BJ (cell line): ENCODE measurements at regions not wholly inside any gene's neighbourhood (a gene's known extent, or its start where the extent isn't known, plus 50 kb on each side); places are given as distances from the start of the nearest gene placed in this dataset.
"Not testable (repeated sequence)": the region's sequence is repeated elsewhere in the genome, so short reads cannot be mapped to it uniquely, and the experiment has no call there.

Experiments used
- CTCF ChIA-PET: fragments of 350-600 bp; formaldehyde crosslinking; extraction: SDS; loops from one replicate; lab custom pipeline; 2021; ENCODE audit warnings: antibody characterized with exemption, inconsistent platforms; lab: Yijun Ruan, JAX
- POLR2A ChIA-PET: fragments of 300-600 bp; sonication (Branson Sonifier 250); formaldehyde crosslinking; extraction: SDS; loops from one replicate; lab custom pipeline; 2021; ENCODE audit warnings: antibody characterized with exemption; lab: Charles Lee
- DNase-seq: peaks from one replicate; pipeline ENCODE4 v3.0.0-alpha.2; 2011; ENCODE audit warnings: low read depth
- H3K27me3 ChIP-seq: 2 replicates; pipeline ENCODE4 v1.6.0; 2011; ENCODE audit warnings: low read length; ENCODE audit not compliant: control insufficient read depth, insufficient read depth
- H3K36me3 ChIP-seq: 2 replicates; pipeline ENCODE4 v1.5.1; 2011; ENCODE audit warnings: low read length; ENCODE audit not compliant: control insufficient read depth, insufficient read depth
- H3K4me3 ChIP-seq: 2 replicates; pipeline ENCODE4 v1.5.1; 2011; ENCODE audit warnings: low read depth, mild to moderate bottlenecking, control low read depth, low read length
- TF ChIP-seq, protein P1 (sequence below): IDR thresholded peaks from 2 replicates; pipeline ENCODE4 v1.5.1; 2011; ENCODE audit warnings: low read depth, mild to moderate bottlenecking, control low read depth, inconsistent platforms, low read length, moderate library complexity; ENCODE audit not compliant: insufficient read depth

DNA sequence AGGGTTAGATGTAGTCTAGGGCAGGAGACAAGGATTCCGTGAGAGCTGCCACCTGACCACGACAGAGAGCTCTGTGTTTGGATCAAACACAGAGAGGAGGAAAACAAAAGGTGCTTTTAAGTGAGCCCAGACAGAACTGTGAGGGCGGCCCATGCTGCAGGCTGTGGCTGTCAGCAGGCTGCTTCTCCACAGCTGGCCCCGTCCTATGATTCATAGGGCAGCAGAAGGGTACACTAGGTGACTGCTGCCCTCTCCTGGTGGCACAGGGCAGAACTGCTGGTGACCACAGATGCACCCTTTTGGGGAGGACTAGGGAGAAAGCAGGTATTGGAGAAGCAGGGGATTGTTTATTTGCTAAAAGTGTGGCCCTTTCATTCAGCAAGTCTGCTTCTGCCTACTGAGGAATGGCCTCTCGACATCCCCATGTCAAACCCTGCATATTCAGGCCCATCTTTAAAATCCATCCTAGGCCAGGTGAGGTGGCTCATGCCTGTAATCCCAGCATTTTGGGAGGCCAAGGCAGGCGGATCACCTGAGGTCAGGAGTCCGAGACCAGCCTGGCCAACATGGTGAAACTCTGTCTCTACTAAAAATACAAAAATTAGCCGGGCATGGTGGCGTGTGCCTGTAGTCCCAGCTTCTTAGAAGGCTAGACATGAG, 234.4 kb upstream of the FRG2C start:
- H3K27me3 ChIP-seq, H3K4me3 ChIP-seq, H3K36me3 ChIP-seq, DNase-seq, POLR2A ChIA-PET: not testable (repeated sequence)
- TF ChIP-seq, protein P1, sequence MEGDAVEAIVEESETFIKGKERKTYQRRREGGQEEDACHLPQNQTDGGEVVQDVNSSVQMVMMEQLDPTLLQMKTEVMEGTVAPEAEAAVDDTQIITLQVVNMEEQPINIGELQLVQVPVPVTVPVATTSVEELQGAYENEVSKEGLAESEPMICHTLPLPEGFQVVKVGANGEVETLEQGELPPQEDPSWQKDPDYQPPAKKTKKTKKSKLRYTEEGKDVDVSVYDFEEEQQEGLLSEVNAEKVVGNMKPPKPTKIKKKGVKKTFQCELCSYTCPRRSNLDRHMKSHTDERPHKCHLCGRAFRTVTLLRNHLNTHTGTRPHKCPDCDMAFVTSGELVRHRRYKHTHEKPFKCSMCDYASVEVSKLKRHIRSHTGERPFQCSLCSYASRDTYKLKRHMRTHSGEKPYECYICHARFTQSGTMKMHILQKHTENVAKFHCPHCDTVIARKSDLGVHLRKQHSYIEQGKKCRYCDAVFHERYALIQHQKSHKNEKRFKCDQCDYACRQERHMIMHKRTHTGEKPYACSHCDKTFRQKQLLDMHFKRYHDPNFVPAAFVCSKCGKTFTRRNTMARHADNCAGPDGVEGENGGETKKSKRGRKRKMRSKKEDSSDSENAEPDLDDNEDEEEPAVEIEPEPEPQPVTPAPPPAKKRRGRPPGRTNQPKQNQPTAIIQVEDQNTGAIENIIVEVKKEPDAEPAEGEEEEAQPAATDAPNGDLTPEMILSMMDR = peak; percentile 79
- CTCF ChIA-PET = interaction anchor here (0.6 to 4.0 kb wide), 14 partner anchors 8 to 237 kb away, joined by 3 to 20 read pairs (median 4); no protein-coding TSS in a partner anchor

DNA sequence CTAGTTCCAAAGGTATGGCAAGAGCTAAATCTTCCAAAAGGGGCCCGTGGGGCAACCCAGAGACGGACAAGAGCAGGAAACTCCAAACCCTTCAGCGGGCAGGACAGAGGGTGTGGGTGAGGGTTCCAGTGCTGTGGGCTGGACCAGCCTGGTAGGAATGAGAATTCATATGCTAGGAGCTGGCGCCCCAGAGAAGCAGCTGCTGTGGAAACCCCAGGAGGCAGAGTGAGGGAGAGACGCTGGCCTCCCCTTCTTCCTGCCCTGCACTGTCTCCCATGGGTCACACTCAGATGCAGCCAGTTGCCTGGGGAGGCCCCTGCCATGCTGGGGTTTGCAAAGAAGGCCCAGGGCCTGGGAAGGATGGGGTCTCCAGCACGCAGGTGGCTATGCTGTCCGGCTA, 233.7 kb upstream of the FRG2C start:
- H3K27me3 ChIP-seq, H3K36me3 ChIP-seq, POLR2A ChIA-PET, DNase-seq, H3K4me3 ChIP-seq: not testable (repeated sequence)
- CTCF ChIA-PET = interaction anchor here (1.0 to 4.0 kb wide), 7 partner anchors 8 to 238 kb away, joined by 3 to 20 read pairs (median 5); no protein-coding TSS in a partner anchor

DNA sequence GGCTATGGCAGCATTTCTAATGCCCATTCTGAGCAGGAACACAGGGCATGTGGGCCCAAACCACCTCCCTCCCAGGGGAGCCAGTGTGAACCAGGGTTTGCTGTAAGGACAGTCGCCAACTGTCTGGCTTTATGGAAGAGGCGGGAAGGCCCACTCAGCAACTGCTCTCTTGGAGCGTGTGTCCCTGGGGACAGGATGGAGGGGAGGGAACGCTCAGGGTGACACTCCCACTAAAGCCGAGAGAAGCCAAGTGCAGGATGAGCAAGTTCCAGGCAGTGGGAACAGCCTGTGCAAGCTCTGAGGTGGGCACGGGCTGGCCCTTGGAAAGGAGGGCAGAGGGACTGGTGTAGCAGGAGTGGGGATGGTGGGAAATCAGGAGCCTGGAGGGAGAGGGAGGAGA, 233.0 kb upstream of the FRG2C start:
- CTCF ChIA-PET = interaction anchor here (0.8 to 1.3 kb wide), 2 partner anchors 10 to 137 kb away, joined by 3 read pairs; no protein-coding TSS in a partner anchor
- H3K4me3 ChIP-seq, H3K27me3 ChIP-seq, POLR2A ChIA-PET, H3K36me3 ChIP-seq, DNase-seq: not testable (repeated sequence)

GRCh38 chr3:75432466-75432865, 231.7 kb upstream of the FRG2C start:
- H3K36me3 ChIP-seq, DNase-seq, POLR2A ChIA-PET, H3K27me3 ChIP-seq, H3K4me3 ChIP-seq: not testable (repeated sequence)
- CTCF ChIA-PET = interaction anchor here (1.3 kb wide), 1 partner anchor 139 kb away, joined by 3 read pairs; no protein-coding TSS in a partner anchor

DNA sequence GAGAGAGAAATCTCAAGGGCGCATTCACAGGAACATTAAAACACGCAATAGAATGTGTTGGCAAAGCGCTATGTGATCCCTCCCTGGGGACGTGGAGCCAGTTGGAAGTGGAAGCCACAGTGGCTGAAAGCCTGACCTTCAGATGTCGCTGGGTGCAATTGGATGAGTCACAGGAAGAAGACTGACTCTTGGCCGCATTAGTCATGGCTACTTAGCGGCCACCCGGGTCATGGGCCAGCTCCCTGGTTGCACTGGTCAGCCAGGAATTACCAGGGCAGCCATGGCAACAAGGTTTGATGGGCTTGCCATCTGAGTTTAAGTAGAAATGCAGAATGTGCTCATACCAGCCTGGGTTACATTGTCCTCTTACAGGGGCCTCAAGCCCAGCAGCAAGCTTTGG, 231.2 kb upstream of the FRG2C start:
- H3K4me3 ChIP-seq, CTCF ChIA-PET, POLR2A ChIA-PET: not testable (repeated sequence)

DNA sequence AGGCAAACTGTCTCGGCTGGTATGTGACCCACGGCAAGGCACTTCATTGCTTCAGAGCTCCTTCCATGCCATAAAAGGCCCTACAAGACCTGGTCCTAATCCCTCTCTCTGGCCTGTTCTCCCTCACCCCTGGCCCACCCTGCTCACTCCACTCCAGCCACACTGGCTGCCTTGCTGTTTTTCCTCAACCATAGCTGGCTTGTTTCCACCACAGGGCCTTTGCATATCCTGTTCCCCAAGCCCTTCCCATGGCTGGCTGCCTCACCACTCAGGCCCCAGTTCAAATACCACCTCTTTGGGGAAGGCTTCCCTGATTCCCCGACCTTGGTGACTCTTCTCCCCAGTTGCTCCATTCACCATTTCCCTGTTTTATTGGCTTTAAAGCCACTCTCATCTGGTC, 230.8 kb upstream of the FRG2C start:
- H3K36me3 ChIP-seq, CTCF ChIA-PET, POLR2A ChIA-PET, H3K4me3 ChIP-seq, DNase-seq, H3K27me3 ChIP-seq: not testable (repeated sequence)

More for the DNA sequence above, 231.2 kb upstream of the FRG2C start:
- DNase-seq = peak; percentile 89
- H3K36me3 ChIP-seq, H3K27me3 ChIP-seq: not testable (repeated sequence)

DNA sequence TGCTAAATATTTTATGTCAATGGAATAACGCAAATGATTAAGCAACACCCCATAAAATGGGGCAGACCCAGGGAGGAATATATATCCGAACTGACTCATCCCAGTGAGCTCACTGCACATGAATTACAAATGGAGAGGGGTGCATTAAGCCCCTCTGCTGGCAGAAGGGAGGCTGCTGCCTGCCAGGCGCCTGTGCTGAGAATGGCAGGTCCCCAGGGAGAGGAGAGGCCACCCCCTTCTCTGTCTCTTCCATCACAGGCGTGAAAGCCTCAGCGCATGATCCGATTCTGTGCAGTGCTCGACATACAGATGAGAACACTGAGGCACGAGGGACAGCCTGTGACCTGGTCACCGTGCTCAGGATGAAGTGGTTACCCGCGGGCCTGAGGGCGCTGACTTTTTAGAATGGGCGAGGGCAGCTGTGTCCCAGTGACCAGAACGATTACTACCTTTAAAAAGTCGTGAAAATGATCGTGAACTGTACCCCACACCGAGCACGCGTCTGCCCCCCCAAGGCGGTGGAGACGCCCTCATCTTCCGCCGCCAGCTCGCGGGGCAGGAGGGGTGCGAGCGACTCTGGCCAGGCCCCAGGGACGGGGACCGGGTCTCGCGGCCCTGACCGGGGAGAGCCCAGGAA, 229.7 kb upstream of the FRG2C start:
- H3K36me3 ChIP-seq, H3K27me3 ChIP-seq, POLR2A ChIA-PET, DNase-seq: not testable (repeated sequence)
- CTCF ChIA-PET = interaction anchor here (1.7 kb wide), 1 partner anchor 141 kb away, joined by 4 read pairs; no protein-coding TSS in a partner anchor
- H3K4me3 ChIP-seq = peak overlapping the region; percentile 47

GRCh38 chr3:75434913-75435793, 229.0 kb upstream of the FRG2C start:
- peak overlapping the region; percentile 57 for H3K4me3 ChIP-seq
- POLR2A ChIA-PET, H3K27me3 ChIP-seq, H3K36me3 ChIP-seq: not testable (repeated sequence)
- peak; percentile 96 for DNase-seq
- CTCF ChIA-PET = interaction anchor here (0.5 to 1.7 kb wide), 2 partner anchors 142 to 240 kb away, joined by 3 to 4 read pairs; no protein-coding TSS in a partner anchor

DNA sequence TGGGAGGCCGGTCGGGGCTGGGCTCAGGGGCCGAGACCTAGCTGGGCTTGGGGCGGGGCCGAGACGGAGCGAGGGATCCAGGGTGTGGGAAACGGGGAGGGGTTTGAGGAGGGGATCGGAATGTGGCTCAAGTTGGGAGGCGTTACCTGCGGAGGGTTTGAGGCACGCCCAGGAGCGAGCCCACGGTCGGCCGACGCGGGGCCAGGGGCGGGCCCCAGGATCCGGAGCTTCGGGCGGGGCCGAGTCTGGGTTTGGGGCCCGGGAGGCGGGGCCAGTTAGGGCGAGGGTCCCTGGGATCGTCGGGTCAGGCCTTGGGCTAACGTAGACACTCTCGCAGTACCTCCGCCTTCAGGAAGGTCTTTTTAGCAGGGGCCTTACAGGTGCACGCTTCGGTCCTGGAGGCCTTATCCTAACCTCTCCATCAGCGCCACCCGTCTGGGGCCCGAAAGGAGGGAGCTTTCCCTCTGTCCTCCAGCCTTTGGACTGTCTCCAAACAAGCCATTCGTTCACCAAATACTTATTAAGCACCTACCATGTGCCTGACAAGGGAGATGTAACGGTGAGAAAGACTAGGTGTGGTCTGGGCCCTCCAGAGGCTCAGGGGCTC, 228.2 kb upstream of the FRG2C start:
- DNase-seq, POLR2A ChIA-PET, H3K36me3 ChIP-seq, H3K27me3 ChIP-seq: not testable (repeated sequence)
- CTCF ChIA-PET = interaction anchor here (0.5 kb wide), 1 partner anchor 241 kb away, joined by 3 read pairs; no protein-coding TSS in a partner anchor
- H3K4me3 ChIP-seq = peak overlapping the region; percentile 57

- CTCF ChIA-PET, H3K27me3 ChIP-seq, H3K4me3 ChIP-seq, POLR2A ChIA-PET, DNase-seq, H3K36me3 ChIP-seq: not testable (repeated sequence)
Measured at GRCh38 chr3:75440986-75441385, 223.1 kb upstream of the FRG2C start.

GRCh38 chr3:75444634-75445033, 219.5 kb upstream of the FRG2C start:
- H3K27me3 ChIP-seq, POLR2A ChIA-PET, H3K36me3 ChIP-seq, CTCF ChIA-PET, DNase-seq, H3K4me3 ChIP-seq: not testable (repeated sequence)
